HL-60 (cell line): ENCODE measurements at regions not wholly inside any gene's neighbourhood (a gene's known extent, or its start where the extent isn't known, plus 50 kb on each side); places are given as distances from the start of the nearest gene placed in this dataset.
"Not testable (repeated sequence)": the region's sequence is repeated elsewhere in the genome, so short reads cannot be mapped to it uniquely, and the experiment has no call there.

ENCODE experiments used
- DNase-seq, 2 experiments: peaks; one replicate each; pipeline ENCODE4 v3.0.0-alpha.2; 2010 to 2020; ENCODE audit warnings: low read depth in 1 of 2, low spot score in 1 of 2
- H3K27ac ChIP-seq: fragments of 250-450 bp; sonication (Bioruptor Pico); replicated peaks from 2 replicates; pipeline ENCODE4 v1.5.1; 2020; ENCODE audit warnings: mild to moderate bottlenecking, moderate library complexity
- H3K27me3 ChIP-seq: fragments of 250-450 bp; sonication (Bioruptor Pico); 2 replicates; pipeline ENCODE4 v1.5.1; 2021; ENCODE audit warnings: mild to moderate bottlenecking, moderate library complexity; ENCODE audit not compliant: insufficient read depth, poor library complexity, severe bottlenecking
- H3K4me3 ChIP-seq: replicated peaks from 2 replicates; pipeline ENCODE4 v1.5.1; 2011; ENCODE audit warnings: mild to moderate bottlenecking, control low read depth, low read length; ENCODE audit not compliant: insufficient read depth
- CTCF ChIP-seq: IDR thresholded peaks from one replicate; pipeline ENCODE4 v1.5.1; 2011; ENCODE audit warnings: low read length, control low read depth, inconsistent platforms; ENCODE audit not compliant: insufficient read depth
- GABPA ChIP-seq: IDR thresholded peaks from 2 replicates; pipeline ENCODE4 v1.6.1; 2012; ENCODE audit warnings: low read depth
- POLR2AphosphoS5 ChIP-seq: IDR thresholded peaks from 2 replicates; pipeline ENCODE4 v1.6.1; 2012; ENCODE audit warnings: low read depth
- REST ChIP-seq: IDR thresholded peaks from 2 replicates; pipeline ENCODE4 v1.6.1; 2012; ENCODE audit warnings: low read depth; ENCODE audit not compliant: insufficient replicate concordance
- SPI1 ChIP-seq: IDR thresholded peaks from 2 replicates; pipeline ENCODE4 v1.6.1; 2012; ENCODE audit warnings: low read depth, mild to moderate bottlenecking, borderline replicate concordance

- peak in 1 of 2 experiments; percentile 36 for DNase-seq
- Histone ChIP-seq H3K27ac (no peak overlapping the region), H3K4me3 (no peak overlapping the region)
Measured at GRCh38 chr5:91311697-91312501, 71.2 kb downstream of the ARRDC3 start.

GRCh38 chr5:91311168-91311696 is 71.9 kb downstream of the ARRDC3 start:
- TF ChIP-seq GABPA (no peak), CTCF (no peak), SPI1 (no peak), POLR2AphosphoS5 (no peak), REST (no peak)
- Histone ChIP-seq H3K27ac (no peak overlapping the region), H3K4me3 (no peak overlapping the region)

More at GRCh38 chr5:91311697-91312501, 71.2 kb downstream of the ARRDC3 start:
- no peak for TF ChIP-seq GABPA
- peak; percentile 36; the same call in 1 of the 2 replicates for TF ChIP-seq POLR2AphosphoS5
- H3K27me3 ChIP-seq: no peaks in the 10 kb centered on the region

GRCh38 chr5:91308157-91308556 is 75.0 kb downstream of the ARRDC3 start:
- not testable (repeated sequence) for H3K4me3 ChIP-seq, H3K27me3 ChIP-seq, DNase-seq, H3K27ac ChIP-seq

More at GRCh38 chr5:91311168-91311696, 71.9 kb downstream of the ARRDC3 start:
- no peak for DNase-seq
- H3K27me3 ChIP-seq: no peaks in the 10 kb centered on the region

GRCh38 chr5:91307048-91307447 is 76.1 kb downstream of the ARRDC3 start:
- TF ChIP-seq SPI1: no peak
- TF ChIP-seq CTCF: no peak
- TF ChIP-seq GABPA: no peak
- no peak for TF ChIP-seq POLR2AphosphoS5
- no peak for TF ChIP-seq REST
- DNase-seq: no peak
- Histone ChIP-seq H3K4me3 (no peak overlapping the region), H3K27ac (no peak overlapping the region), H3K27me3 (no peaks in the 10 kb centered on the region)

GRCh38 chr5:91306497-91306896 is 76.6 kb downstream of the ARRDC3 start:
- H3K27me3 ChIP-seq: no peaks in the 10 kb centered on the region
- no peak for DNase-seq
- no peak overlapping the region for H3K4me3 ChIP-seq
- TF ChIP-seq SPI1: no peak
- H3K27ac ChIP-seq: no peak overlapping the region
